Stomach smooth muscle (tissue), 2 donors: ENCODE measurements at regions not wholly inside any gene's neighbourhood (a gene's known extent, or its start where the extent isn't known, plus 50 kb on each side); places are given as distances from the start of the nearest gene placed in this dataset.

ENCODE experiments used
- H3K27ac ChIP-seq: one replicate; pipeline ENCODE4 v1.7.0; 2013; ENCODE audit warnings: mild to moderate bottlenecking, low read length, inconsistent platforms
- H3K27me3 ChIP-seq, 2 donors: one replicate each; pipeline ENCODE4 v1.7.0; 2013; ENCODE audit warnings: low read length in 2 of 2; ENCODE audit not compliant: insufficient read depth in 2 of 2, control insufficient read depth in 1 of 2
- H3K36me3 ChIP-seq, 2 donors: one replicate each; pipeline ENCODE4 v1.7.0; 2013; ENCODE audit warnings: low read length in 2 of 2; ENCODE audit not compliant: control insufficient read depth in 2 of 2, insufficient read depth in 2 of 2
- H3K4me1 ChIP-seq: one replicate; pipeline ENCODE4 v1.7.0; 2013; ENCODE audit warnings: low read length; ENCODE audit not compliant: control insufficient read depth, insufficient read depth
- H3K4me3 ChIP-seq, 2 donors: one replicate each; pipeline ENCODE4 v1.7.0; 2013; ENCODE audit warnings: low read length in 2 of 2
- H3K9ac ChIP-seq, 2 donors: one replicate each; pipeline ENCODE4 v1.7.0; 2013; ENCODE audit warnings: low read length in 2 of 2, mild to moderate bottlenecking in 1 of 2
- H3K9me3 ChIP-seq, 2 donors: one replicate each; pipeline ENCODE4 v1.7.0; 2013; ENCODE audit warnings: low read length in 2 of 2; ENCODE audit not compliant: control insufficient read depth in 2 of 2
- donor health status: healthy.
- donor health status: Pancreatic carcinoma.

DNA sequence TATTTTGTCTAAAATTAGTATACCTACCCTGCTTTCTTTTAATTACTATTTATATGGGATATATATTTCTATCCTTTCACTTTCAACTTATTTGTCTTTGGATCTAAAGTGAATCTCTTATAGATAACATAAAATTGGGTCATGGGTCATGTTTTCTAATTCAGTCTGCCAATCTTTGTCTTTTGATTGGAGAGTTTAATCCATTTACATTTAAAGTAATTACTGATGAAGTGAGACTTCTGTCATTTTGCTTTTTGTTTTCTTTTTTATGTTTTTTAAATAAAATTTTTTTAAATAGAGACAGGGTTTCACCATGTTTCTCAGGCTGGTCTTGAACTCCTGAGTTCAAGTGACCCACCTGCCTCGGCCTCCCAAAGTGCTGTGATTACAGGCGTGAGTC is 50.5 kb upstream of the PRDM1 start:
- Histone ChIP-seq H3K27ac (no peak overlapping the region), H3K9me3 (peaks cover 0 to 5% of the 10 kb centered on the region in 2 donors), H3K36me3 (no peaks in the 10 kb centered on the region), H3K4me3 (no peak overlapping the region), H3K27me3 (no peaks in the 10 kb centered on the region), H3K9ac (no peak overlapping the region), H3K4me1 (no peaks in the 10 kb centered on the region)

DNA sequence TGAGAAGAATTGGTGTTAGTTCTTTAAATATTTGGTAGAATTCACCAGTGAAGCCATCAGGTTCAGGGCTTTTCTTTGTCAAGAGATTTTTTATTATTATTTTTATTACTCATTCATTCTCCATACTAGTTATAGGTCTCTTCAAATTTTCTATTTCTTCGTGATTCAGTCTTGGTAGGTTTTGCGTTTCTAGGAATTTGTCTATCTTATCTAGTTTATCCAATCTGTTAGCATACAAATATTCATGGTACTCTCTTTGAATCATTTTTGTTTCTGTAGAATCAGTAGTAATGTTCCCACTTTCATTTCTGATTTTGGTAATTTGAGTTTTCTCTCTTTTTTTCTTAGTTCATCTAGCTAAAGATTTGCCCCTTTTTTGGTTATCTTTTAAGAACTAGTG is 52.3 kb upstream of the PRDM1 start:
- Histone ChIP-seq H3K9me3 (peaks cover 0 to 5% of the 10 kb centered on the region in 2 donors), H3K9ac (no peak overlapping the region), H3K4me3 (no peak overlapping the region), H3K4me1 (no peaks in the 10 kb centered on the region), H3K27ac (no peak overlapping the region), H3K27me3 (no peaks in the 10 kb centered on the region), H3K36me3 (no peaks in the 10 kb centered on the region)

DNA sequence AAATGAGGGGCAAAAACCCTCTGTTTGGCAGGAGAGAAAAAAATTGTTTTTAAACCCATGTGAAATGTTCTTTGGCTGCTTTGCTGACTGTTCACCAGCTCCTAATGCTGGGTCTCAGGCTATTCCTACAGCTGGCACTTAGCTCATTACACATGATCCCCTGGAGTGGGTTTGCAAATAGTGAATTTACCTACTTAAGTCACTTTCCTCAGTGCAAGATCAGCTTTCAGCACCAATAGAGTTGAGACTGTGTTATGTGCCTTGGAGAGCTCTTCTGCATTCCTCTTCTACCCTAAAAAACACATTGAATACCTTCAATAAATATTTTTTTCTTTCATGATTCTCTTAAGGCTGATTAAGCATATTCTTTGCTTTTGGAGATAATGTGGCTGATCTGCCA is 58.4 kb upstream of the PRDM1 start:
- H3K9ac ChIP-seq, result no peak overlapping the region
- no peaks in the 10 kb centered on the region for H3K9me3 ChIP-seq
- no peak overlapping the region for H3K4me3 ChIP-seq
- H3K4me1 ChIP-seq, result no peaks in the 10 kb centered on the region
- no peaks in the 10 kb centered on the region for H3K36me3 ChIP-seq
- no peak overlapping the region for H3K27ac ChIP-seq
- peaks cover 5 to 12% of the 10 kb centered on the region in 2 donors for H3K27me3 ChIP-seq

DNA sequence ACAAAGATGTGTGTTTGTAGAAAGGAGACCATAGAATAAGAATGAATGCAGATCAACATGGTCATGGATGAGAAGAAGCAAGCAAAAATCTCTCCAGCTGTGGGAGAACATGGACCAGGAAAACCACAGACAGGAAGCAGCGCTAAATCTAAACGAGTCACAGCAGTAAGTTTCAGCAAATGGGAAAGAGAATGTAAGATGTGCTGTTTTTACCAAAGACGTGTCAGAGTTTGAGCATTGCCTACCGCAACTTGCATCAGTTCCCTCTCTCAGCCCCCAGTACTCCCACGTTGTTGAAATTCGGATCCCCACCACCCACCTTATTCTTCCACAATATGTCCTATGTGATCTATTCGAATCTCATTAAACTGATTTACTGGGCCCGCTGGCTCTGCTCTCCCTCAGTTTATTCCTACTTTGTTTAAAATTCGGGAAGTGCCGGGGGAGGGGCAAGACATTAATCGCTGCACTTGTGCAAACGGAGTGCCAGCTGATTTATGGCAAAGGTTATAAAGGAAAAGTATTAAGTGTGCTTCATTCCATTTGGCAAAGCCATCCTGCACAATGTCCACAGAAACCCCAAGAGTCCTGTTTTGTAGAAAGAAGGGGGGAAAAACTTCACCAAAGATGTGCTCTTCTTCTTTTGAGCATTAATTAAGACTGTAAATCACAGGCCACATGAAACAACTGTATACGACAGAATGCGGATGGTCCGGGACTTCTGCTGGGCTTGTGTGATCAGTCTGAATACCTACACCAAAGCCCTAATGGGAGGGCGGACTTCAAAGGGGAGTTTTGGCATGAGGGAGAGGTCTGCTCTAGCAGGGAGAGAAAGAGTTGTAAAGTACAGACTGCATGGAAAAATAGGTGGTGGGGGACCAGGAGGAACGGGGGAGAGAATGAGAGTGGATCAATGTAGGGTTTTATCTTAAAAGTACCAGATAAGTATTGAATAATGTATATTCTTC is 59.1 kb upstream of the PRDM1 start:
- Histone ChIP-seq H3K9ac (peak overlapping the region in 1 of 2 donors; percentile 36), H3K9me3 (no peaks in the 10 kb centered on the region), H3K27ac (no peak overlapping the region), H3K4me1 (no peaks in the 10 kb centered on the region), H3K36me3 (no peaks in the 10 kb centered on the region), H3K27me3 (peaks cover 5 to 12% of the 10 kb centered on the region in 2 donors), H3K4me3 (no peak overlapping the region)

DNA sequence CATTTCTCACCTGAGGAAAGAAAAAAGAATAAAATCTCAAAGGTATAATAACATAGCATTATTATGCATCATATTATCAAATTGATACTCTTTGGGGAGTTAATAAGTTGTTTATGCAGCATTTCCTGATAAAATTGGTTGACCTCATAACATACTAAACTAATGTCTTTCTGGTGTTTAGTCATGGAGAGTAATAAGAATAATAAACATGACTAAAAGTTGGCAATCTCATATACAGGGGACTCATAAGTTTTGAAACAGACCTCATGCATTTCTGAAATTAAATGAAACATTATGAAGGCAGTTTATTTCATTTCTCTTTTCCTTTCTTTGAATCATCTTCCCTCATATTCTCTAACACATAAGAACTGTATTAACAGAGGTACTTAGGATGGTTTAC is 60.5 kb upstream of the PRDM1 start:
- H3K9ac ChIP-seq, result no peak overlapping the region
- H3K9me3 ChIP-seq, result no peaks in the 10 kb centered on the region
- no peak overlapping the region for H3K27ac ChIP-seq
- H3K27me3 ChIP-seq, result peaks cover 5 to 12% of the 10 kb centered on the region in 2 donors
- H3K4me1 ChIP-seq, result no peaks in the 10 kb centered on the region
- no peaks in the 10 kb centered on the region for H3K36me3 ChIP-seq
- H3K4me3 ChIP-seq, result no peak overlapping the region

DNA sequence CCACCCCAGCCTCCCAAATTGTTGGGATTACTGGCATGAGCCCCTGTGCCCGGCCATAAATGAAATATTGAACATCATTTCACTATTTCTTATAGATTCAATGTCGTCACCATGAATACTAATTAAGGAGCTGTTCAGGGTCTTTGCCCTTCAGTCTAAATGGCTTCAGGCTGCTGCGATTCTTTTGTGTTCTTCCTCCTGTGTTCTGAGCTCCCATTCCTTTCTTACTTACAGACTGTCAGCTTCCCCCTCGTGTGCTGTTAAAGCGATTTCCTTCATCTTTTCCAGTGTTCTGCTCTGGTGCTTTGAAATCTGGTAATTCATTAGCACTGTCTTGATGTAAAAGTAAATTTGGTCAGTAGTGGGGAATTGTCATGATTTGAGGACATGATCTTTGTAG is 63.3 kb upstream of the PRDM1 start:
- Histone ChIP-seq H3K27ac (no peak overlapping the region), H3K36me3 (no peaks in the 10 kb centered on the region), H3K4me3 (no peak overlapping the region), H3K4me1 (no peaks in the 10 kb centered on the region), H3K9ac (no peak overlapping the region), H3K9me3 (no peaks in the 10 kb centered on the region), H3K27me3 (peaks cover 5 to 8% of the 10 kb centered on the region in 2 donors)

DNA sequence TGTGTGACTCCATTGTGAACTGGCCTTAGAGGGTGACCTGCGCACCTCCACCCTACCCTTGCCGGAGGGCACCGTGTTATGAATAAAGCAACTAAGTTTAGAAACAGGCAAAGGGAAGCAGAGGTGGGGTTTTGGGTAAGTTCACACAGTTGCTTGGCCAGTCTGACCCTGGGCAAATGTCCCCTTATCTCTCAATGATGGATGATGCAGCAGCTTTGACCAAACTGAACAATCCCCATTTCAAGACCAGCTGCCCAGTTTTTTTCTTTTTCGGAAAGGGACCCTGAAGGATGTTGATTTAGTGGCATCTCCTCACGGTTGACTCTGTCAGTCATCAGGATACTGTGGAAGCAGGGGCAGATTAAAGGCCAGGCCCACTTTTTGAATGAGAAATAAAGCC is 68.7 kb upstream of the PRDM1 start:
- Histone ChIP-seq H3K9me3 (no peaks in the 10 kb centered on the region), H3K36me3 (no peaks in the 10 kb centered on the region), H3K4me3 (no peak overlapping the region), H3K27me3 (peaks cover 0 to 4% of the 10 kb centered on the region in 2 donors), H3K9ac (no peak overlapping the region), H3K4me1 (no peaks in the 10 kb centered on the region), H3K27ac (no peak overlapping the region)

DNA sequence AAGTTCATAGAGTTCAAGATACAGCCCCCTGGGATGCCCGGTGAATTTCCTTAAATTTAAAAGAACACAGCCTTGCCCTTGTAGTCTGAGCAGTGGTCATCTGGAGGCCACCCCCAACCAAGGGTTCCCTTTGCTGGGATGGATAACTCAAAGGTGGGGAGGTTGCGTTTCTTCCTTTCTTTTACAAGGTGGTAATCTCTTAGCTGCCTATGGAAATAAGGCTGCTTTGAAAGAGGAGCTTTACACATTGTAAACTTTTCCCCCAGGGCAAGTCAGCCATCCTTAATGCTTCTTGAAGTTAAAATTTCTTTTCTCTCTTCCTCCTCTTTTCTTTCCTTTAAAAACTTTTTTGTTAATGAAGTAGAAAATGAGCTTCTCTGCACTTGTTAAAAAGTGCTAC is 71.2 kb upstream of the PRDM1 start:
- Histone ChIP-seq H3K4me3 (no peak overlapping the region), H3K9ac (no peak overlapping the region), H3K36me3 (no peaks in the 10 kb centered on the region), H3K27ac (no peak overlapping the region), H3K27me3 (peaks cover 3 to 4% of the 10 kb centered on the region in 2 donors), H3K4me1 (no peaks in the 10 kb centered on the region), H3K9me3 (no peaks in the 10 kb centered on the region)

DNA sequence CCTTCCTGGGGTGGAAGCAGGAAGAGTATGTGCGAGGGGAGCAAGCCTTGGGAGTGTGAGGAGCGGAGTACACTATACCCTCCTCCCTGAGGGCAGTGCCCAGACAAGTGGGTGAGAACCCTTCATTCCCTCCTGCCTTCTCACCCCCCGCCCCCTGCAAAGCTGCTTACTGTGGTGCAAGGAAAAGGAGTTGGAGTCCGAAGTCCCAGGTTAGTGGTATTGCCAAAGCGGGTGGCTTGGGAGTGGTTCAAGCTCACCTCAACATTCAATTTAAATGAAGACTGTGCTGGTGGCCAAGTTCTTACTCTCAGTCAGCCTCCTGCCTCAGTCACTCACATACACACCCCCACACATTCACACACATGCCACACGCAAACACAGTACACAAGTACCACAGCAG is 74.7 kb upstream of the PRDM1 start:
- H3K36me3 ChIP-seq, result no peaks in the 10 kb centered on the region
- no peaks in the 10 kb centered on the region for H3K4me1 ChIP-seq
- H3K9ac ChIP-seq, result no peak overlapping the region
- no peaks in the 10 kb centered on the region for H3K9me3 ChIP-seq
- no peak overlapping the region for H3K27ac ChIP-seq
- H3K27me3 ChIP-seq, result peaks cover 2 to 3% of the 10 kb centered on the region in 2 donors
- no peak overlapping the region for H3K4me3 ChIP-seq

DNA sequence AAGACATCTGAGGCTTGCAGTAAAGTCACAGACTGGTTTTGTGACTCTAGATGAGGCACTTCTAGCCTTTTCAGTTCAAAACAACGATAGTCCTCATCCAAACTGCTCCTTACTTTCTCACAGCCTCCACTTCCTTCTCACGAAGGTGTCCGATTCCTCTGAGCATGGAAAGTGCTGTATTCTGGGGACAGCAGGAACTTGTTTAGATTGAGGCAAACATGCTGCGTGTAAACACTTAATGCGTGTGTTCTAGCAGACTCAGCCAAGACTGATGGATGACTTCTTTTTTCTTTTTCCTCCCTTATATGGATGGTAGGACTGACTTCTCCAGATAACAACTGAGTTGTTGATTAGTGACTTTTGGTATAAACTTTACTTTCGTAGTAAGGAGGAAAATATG is 80.2 kb upstream of the PRDM1 start:
- Histone ChIP-seq H3K27me3 (peaks cover 0 to 2% of the 10 kb centered on the region in 2 donors), H3K9ac (no peak overlapping the region), H3K4me1 (no peaks in the 10 kb centered on the region), H3K4me3 (no peak overlapping the region), H3K9me3 (no peaks in the 10 kb centered on the region), H3K27ac (no peak overlapping the region), H3K36me3 (no peaks in the 10 kb centered on the region)

DNA sequence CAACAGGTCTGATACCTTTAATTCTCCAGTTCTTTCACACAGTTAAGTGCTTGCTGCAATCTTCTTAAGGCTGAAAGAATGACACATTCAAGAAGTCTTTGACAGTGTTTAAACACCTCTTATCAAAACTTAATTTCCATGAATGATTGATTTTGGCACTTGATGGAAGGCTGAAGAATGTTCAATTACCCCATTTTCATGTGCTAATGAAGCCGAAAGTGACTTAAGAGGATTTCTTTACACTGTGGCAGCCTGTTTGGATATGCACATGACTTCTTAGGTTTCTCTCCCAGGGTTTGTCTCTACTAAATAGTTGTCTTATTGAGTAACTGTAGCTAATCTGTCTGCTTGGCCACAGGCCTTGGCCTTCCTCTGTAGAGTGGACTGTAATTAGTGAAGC is 81.1 kb upstream of the PRDM1 start:
- H3K27me3 ChIP-seq, result peaks cover 0 to 2% of the 10 kb centered on the region in 2 donors
- no peak overlapping the region for H3K9ac ChIP-seq
- H3K36me3 ChIP-seq, result no peaks in the 10 kb centered on the region
- no peaks in the 10 kb centered on the region for H3K9me3 ChIP-seq
- H3K27ac ChIP-seq, result no peak overlapping the region
- no peak overlapping the region for H3K4me3 ChIP-seq
- no peaks in the 10 kb centered on the region for H3K4me1 ChIP-seq
